ENCODE measurements at regions not wholly inside any gene's neighbourhood (a gene's known extent, or its start where the extent isn't known, plus 50 kb on each side); places are given as distances from the start of the nearest gene placed in this dataset.

DNA sequence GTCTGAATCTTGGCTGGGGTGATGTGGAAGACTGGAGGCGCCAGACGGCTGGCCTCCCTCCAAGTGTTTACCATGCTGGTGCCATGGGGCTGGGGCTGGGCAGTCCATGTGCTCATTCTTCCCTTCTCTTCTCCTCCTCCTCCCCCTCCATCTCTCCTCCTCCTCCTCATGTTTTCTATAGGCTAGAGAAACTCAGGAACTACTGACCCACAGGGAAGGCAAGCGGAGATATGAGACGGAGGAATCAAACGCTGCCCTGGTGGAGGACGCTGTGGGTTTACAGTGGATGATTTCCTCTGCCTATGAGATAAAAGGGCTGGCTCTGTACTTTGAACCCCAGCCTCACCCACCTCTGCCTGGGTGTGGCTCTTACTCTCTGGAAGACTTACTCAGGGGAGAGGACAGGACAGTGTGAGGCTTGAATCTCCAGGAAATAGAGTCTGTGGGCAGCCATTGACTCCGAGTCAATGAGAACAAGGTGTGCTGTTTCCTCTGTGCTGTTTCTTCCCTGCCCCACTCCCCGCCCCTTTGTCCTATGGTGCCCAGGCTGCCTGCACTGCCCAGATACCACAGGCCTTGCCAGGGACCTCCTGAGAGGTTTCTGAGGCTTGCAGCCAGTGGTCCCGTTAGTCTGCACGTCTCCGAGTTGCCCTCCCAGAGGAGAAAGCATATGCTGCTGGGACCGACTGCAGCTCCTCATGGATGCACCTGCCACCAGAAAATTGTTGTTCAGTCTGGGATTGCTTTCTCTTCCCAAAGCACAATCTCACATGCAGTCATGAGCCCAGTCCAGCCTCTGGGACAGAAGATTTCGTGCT, 132.6 kb upstream of the ARHGAP5 start:
- peak; percentile 14 for DNase-seq

DNA sequence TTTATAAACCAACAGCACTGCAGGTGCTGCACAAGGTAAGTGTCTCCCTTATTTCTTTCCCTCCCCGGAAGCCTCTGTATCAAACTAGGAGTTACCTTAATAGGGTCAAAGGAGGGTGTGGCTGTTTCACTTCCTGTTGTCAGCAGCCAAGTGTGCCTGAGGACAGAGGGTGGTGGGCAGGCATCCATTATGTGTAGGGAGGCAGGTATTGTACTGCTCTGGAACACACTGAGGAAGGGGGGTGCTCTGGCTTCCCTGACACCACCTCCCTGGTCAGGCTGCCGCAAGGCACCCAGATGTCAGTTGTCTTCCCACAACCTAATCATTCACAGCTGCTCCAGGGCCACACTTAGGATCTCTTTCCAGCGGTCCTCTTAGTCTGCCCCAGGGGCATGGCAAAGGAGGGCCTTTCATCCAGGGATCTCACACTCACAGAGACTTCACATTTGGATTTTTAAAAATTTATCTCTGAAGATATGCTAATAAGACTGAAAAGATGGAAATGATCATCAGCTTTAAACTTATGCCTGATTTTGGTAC, 132.0 kb upstream of the ARHGAP5 start:
- DNase-seq, result peak; percentile 60

DNA sequence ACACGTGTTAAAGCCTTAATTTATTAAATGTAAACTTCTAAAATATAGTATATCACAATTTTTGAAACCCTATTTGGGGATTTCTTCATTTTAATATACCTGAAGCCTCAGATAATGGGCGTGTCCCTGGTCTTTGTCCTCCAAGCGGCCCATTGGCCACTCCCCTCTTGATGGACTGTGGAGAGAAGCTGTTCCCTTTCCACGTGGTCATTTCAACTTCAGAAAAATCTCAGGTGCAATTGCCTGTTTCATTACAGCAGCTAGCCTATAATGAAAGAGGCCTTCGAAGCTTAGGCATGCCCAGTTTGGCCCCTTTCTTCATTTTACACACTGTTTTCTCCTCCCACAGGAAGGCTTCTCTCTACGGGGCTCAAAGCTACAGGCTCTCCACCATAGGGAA, 131.4 kb upstream of the ARHGAP5 start:
- no peak for DNase-seq

DNA sequence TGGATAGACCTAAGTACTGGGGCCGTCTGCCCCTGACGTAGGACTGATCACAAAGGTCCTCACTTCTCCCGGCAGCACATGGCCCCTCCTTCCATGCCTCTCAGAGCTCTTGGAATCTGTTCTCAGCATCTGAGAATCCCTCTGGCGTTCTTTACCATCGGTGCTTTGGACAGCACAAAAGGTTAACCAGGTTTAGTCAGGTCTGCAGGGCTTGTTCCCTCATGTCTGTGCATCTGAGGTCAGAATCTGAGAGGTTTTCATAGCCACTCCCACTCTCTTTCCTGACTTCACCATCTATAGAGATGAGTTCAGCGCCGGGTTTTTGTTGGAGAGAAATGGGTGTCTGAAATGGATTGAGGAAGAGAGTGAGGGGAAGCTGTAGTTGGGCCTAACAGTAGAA, 130.0 kb upstream of the ARHGAP5 start:
- no peak for DNase-seq

DNA sequence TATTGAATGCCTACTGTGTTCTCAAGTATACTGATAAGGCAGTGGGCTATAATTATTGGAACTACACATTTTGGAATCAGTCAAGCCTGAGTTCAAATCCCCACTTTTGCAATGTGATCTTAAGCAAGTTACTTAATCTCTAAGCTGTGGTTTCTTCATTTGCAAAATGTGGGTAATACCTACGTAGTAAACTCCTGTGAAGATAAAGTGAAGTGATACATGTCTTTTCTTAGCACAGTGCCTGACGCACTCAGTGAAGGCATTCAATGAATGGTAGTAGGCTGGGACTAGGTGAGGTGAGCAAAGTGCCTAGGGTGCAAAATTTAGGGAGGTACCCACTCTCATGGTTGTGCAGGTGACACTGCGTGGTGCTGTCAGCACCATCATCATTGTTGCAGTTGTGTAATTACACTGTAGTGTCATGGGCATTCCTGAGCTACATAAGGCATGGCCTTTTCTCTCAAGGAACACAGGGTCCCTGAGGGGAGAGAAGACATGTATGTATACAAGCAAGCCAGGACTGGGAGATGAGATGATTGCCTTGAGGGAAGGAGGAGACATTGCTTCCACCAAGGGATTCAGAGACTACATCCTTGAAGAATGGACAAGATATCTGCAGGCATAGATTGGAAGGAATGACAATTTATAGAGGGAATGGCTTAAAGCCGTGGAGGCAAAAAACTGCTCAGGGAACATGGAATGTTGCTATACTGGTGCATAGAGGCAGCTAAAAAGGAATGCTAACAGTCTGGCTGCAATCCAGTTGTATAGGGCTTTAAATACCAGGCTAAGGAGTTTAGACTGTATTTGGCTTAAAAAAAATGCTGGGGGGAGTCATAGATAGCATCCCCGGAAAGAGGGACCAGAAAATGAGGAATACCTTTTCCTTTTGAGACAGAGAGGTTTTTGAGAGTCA, 129.2 kb upstream of the ARHGAP5 start:
- peak; percentile 22 for DNase-seq

DNA sequence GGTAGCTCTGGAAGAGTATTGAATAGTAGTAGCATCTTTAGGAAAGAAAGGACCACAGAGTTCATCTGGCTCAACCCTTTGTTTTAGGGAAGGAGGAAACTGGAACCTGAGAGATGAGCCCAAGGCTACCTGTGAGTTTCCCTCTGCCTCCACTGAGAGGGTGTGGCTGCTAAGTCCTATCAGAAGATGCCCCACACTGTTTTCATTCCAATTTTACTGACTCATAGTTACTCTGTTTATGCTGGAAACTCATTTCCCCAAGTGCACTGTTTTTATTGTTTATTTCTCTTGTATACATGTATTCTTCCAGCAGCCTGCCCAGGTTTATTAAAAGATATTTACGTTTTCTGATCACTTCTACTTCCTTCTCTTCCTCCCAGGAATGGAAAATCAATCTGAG, 127.4 kb upstream of the ARHGAP5 start:
- no peak for DNase-seq

DNA sequence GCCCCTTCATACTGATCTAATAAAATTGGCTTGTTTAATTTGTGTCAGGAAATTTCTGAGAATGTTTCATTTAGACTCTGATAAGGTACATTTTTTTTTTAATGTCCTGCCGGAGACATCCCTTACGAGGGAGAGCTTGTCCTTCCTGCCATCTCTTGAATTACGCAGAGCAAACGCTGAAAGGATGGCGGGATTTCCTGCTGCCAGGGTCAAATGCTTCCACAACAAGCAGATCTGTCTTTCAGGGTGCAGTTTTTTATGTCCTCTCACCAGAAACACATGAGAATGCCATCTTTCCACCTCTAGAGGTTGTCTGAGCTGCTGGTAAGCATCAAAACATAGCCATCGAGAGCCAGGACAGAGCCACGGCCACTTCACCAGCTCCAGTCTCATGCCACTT, 126.8 kb upstream of the ARHGAP5 start:
- DNase-seq, result no peak

DNA sequence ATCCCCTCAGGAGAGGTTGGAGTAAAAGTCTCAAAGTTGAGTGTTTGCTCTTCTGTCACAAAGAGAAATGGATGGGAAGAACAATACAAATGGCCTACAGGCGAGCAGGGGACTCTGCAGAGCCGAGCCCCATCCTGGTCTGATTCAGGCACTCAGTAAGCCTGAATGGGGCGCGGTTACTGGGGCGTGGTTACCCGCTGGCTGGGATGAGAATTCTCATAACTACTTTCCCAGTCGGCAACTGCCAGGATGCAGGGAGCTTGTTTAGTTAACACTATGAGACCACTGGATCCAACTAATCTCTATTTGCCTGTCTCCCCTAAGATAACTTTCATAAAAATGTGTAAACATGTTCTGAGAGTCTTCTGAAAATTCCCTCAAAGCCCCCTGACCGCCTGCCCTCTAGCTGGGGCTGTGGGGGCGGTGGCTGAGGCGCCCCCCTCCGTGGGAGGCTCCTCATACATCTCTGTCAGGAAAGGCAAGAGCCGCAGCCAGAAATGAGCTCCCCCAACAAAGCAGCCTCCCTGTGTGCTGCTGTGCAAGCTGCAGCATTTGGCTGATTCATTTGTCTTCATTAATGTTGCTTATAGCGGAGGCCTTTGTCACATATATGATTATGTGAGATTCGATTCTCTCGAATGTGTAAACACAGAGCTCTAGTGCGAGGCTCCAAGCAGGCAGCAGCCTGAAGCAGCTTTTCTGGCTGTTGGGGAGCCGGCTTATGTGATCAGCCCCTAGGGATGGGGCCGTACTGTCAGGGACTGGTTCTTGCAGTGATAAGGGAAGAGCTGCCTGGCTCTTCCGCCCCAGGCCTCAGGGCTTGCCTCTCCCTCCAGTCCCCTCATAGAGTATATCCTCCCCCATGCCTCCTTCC, 126.1 kb upstream of the ARHGAP5 start:
- no peak for DNase-seq

DNA sequence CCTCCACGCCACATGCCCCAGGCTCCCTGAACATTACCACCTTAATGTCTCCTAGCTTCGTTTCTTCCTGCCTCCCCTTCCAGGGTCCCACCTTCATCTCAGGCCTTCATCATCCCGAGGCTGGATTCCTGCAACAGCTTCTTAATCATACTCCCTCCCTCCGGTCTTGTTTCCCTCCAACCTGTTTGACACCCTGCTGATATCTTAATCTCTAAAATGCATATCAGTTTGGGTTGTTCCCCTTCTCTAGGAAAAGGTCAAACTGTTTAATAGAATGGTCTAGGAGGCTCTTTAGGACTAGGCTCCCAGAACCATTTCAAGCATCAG, 125.5 kb upstream of the ARHGAP5 start:
- DNase-seq, result no peak

DNA sequence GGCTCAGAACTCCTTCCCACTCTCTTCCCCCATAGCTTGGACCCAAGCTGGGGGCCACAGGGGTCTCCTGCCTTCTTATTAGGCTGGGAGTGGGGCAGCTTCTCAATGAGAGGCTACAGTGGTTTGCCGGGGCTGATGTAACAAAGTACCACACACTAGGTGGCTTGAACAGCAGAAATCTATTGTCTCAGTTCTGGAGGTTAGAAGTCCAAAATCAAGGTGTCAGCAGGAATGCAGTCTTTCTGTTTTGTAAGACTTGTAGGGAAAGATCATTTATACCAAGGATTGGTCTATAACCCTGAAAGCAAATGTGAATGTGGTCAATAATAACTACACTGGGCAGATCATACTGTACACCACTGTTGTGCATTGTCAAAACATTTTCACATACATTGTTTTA, 124.5 kb upstream of the ARHGAP5 start:
- no peak for DNase-seq

DNA sequence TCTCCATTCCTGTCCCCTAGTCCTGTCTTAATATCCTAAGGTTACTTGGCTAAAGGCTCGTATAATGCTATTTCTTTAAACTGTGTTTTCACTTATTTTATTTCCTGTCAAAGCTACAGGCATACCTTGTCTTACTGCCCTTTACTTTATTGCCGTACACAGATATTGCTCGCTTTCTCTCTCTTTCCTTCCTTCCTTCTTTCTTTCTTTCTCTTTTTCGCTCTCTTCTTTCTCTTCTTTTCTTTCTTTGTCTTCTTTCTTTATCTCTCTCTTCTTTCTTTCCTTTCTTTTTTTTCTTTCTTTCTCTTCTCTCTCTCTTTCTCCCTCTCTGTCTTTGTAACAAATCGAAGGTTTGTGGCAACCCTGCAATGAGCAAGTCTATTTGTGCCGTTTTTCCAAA, 123.9 kb upstream of the ARHGAP5 start:
- DNase-seq, result no peak

DNA sequence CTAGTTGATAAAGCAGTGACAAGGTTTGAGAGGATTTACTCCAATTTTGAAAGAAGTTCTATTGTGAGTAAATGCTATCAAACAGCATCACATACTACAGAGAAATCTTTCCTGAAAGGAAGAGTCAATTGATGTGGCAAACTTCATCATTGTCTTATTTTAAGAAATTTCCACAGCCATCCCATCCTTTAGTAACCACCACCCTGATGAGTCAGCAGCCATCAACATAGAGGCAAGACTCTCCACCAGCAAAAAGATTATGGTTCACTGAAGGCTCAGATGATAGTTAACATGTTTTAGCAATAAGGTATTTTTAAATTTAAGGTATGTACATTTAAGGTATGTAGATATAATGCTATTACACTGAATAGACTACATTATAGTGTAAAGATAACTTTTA, 122.1 kb upstream of the ARHGAP5 start:
- no peak for DNase-seq

DNA sequence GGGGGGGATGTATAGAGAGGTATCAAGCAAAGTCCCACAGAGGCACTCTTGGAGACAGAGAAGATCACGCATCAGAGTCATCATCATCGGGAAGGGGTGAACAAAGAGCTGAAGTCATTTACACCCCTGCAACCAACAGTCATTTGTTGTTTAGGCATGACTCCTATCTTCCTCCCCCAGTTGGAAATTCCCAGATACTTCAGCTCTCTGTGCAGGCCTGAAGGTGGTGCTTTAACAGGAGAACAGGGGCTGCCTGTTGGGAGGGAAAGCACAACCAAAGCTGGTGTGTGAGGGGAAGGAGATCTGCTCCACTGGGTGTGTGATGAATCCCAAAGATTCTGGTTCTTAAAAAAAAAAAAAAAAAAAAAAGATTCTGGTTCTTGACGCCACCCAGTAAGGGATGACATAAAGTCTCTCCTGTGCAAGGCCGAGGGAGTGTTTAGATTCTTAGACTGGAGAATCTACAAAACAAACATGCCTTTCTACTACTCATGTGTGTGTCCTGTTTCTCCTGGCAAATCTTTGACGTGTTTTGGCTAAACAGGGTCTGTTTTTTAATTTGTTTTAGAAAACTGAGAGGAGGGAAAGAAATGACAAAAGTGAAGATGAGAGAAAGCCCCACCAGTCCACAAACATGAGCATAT, 121.0 kb upstream of the ARHGAP5 start:
- DNase-seq, result no peak

DNA sequence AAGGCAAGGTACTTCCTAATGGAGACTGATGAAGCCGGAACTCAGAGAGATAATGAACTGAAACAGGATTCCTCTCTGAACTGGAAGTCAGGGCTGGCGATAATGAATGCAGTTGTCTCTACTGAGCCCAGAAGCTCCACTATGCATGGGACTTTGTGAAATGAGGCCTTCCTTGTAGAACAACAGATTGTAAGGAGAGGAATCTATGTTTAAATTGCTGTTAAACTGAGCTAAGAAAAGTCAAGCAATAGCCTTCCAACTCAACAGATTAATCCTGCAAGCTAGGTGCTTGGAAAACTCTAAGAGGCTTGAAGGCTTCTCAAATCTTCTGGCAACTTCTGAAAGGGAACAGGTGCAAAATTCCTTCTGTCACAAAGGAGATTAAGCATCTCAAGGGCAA, 119.5 kb upstream of the ARHGAP5 start:
- DNase-seq, result no peak

DNA sequence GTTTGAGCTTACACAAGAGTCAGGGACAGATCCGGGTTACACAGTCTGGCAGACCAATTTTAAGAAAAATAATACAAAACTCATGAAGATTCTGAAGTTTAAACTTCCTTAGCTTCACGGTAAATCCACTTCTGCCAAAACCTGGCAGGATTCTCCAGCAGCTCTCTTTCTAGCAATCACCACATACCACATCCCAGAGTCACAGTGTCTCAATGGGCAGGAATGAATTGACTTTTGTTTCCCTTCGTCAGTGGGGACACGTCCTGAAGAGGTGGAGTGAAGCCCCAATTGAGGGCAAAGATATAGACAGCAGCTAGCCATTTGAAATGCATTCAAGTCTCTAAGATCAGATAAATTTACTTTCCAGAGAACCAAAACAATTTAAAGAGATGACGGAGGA, 117.1 kb upstream of the ARHGAP5 start:
- DNase-seq, result no peak

DNA sequence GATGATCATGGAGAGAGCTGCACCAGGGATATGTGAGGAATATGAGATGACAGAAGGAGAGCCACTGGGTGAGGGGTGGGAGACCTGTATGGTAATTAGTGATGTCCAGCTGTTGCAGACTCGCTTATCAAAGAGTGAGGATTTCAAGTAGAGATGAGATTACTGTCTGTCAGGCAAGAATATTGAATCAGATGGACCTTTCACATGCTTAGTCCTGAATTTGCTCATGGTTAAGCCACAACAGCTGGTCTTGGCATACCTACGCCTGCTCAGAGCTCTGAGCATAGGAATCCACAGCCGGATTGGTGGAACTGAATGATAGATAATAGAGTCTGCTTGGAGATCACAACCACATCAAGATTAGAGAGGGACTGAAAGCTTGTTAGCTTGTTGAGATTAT, 115.2 kb upstream of the ARHGAP5 start:
- no peak for DNase-seq

DNA sequence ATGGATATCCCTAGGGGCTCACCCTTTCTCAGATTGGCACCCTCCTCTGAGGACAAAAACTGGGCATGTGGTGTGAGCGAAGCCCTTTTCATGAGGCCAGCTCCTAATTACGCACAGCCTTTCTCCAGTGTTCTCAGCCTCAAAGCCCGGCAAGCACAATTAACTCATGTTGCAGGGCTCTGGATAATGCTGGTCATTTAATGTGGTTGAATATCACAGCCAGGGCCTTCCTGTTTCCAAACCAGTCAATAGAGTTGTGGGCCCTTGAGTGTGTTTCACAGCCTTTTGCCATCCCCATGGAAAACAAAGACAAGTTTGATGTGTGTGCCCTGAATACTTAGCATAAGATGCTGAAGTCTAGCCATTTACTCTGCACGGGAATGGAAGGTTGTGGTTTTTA, 114.2 kb upstream of the ARHGAP5 start:
- DNase-seq, result no peak

DNA sequence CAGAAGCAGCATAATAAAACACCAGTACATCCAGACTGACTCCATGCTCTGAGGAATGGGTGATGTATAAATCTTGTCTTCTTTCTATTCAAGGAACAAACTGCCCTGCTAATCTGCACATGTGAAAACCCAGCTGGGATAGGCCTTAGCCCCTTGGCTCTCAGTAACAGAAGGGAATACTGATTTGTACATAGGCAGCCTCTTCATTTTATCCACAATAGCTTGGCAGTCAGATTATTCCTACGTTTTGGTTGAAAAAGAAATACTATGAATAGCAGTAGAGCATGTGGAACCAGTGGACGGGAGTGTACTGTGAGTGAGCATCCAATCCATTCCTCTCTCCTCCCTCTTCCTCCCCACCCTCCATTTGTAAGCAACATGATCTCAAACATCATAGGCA, 113.5 kb upstream of the ARHGAP5 start:
- no peak for DNase-seq

DNA sequence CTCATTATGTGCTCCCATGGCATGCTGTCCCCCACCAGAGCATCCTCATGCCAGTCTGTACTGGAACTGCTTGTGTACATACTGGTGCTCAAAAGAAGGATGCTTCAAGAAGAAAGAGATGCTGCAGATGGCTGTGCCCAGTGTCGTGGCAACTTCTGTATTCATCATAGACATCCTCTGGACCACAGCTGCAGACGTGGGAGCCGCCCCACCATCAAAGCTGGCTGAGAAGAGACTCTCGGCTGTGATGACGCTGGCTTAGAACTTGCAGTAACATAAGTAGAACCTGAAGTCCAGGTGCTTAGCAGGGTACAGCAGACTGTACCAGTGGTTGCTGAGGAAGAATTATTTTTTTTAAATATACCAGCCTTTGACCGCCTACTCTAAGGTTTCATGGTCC, 112.6 kb upstream of the ARHGAP5 start:
- no peak for DNase-seq

DNA sequence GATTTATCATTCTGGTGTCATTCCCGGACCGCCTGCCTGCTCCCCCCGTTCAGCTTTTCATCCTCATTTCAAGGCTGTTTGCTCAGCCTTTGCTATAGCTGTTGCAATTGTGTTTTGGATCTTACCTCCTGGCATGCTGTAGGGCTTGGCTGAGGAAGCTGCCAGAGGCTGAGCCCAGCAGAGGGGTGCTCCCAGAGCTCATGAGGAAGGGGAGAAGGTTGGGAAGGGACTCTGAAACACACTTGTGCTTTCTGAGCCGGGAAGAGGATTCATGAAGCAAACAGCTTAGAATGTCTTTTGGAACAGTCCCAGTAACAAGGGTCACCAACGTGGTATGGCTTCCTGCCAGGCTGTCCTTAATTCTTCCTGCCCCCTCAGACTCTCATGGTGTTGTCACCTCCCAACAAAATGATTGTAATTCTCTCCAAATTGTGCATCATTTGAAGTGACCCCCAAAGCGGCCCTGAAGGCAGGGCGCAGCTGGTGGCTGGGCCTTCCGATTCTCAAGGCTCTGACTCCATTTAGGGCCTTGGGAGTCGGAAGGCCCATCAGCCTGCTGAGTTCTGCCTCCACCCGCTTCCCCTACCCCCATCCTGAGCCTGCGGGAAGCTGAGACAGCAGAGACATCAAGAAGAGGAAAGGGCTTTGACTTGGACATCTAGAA, 111.9 kb upstream of the ARHGAP5 start:
- DNase-seq, result no peak

DNA sequence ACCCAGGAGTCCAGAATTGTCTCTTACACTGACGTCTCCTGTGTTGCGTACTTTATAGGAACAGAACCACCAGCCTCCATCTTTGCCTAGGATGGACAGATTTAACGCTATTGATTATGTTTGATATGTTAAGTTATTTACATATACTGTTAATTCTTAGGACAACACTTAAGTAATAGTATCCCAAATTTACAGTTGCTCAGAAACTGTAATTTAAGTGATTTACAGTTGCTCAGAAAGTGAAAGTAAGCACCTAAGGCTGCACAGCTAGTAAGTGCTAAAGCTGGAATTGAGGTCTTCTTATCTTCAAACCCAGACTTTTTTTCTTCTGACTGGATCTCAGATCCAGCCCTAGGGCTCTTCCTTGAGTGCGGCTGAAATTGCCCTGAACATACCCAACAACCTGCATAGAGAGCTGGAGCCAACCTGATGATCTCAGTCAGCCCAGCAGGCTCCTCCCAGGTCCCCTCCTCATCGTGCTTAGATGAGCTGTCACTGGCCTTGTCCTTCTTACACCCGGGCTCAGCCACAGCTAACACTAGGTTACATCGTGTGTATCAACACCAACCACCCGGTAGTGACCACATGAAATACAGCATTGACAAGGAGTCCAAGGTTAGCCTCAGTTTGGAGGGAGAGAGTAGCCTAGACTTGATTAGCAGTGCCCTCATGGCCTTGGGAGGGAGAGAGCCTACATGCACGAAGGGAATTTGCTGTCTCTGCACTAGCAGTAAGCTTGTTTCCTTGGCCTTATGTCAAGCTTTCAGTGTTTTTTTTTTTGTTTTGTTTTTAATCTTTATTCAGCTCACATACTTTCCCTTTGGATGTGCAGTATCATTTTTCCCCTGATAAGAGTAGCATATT, 111.1 kb upstream of the ARHGAP5 start:
- DNase-seq, result no peak

All from central memory CD4-positive, alpha-beta T cell (primary cell).